Thoracic aorta (tissue), 2 donors: ENCODE measurements at regions not wholly inside any gene's neighbourhood (a gene's known extent, or its start where the extent isn't known, plus 50 kb on each side); places are given as distances from the start of the nearest gene placed in this dataset.
"Not testable (repeated sequence)": the region's sequence is repeated elsewhere in the genome, so short reads cannot be mapped to it uniquely, and the experiment has no call there.

ENCODE experiments used
- ATAC-seq: fragments of 150-250 bp; one replicate; pipeline ENCODE4 v1.8.0; 2017; ENCODE audit warnings: low read depth; ENCODE audit not compliant: insufficient number of reproducible peaks, low FRiP score
- DNase-seq: peaks from one replicate; pipeline ENCODE4 v3.0.0-alpha.2; 2020; ENCODE audit warnings: low spot score
- H3K27ac ChIP-seq, 2 donors: fragments of 200-600 bp; sonication (generic); 1 replicate in 1 of 2; 2 replicates in 1 of 2; pipeline ENCODE4 v1.5.1; 2016; ENCODE audit warnings: mild to moderate bottlenecking in 2 of 2, moderate library complexity in 2 of 2
- H3K27me3 ChIP-seq: fragments of 200-600 bp; sonication (generic); replicated peaks from 2 replicates; pipeline ENCODE4 v1.6.0; 2016; ENCODE audit warnings: mild to moderate bottlenecking; ENCODE audit not compliant: insufficient read depth
- H3K36me3 ChIP-seq: fragments of 200-600 bp; sonication (generic); one replicate; pipeline ENCODE4 v1.5.1; 2016
- H3K4me1 ChIP-seq, 2 donors: fragments of 200-600 bp; sonication (generic); 1 replicate in 1 of 2; 2 replicates in 1 of 2; pipeline versions ENCODE4 v1.5.1 to v1.6.0; 2016; ENCODE audit warnings: low read depth in 2 of 2, mild to moderate bottlenecking in 1 of 2; ENCODE audit not compliant: control insufficient read depth in 1 of 2
- H3K4me3 ChIP-seq: fragments of 200-600 bp; sonication (generic); 2 replicates; pipeline ENCODE4 v1.5.1; 2016; ENCODE audit warnings: mild to moderate bottlenecking
- H3K9me3 ChIP-seq: fragments of 200-600 bp; sonication (generic); 2 replicates; pipeline ENCODE4 v1.5.1; 2016
- TF ChIP-seq, protein P1 (sequence below): fragments of 200-600 bp; sonication (generic); IDR thresholded peaks from one replicate; pipeline ENCODE4 v1.5.1; 2019; ENCODE audit warnings: antibody characterized with exemption

DNA sequence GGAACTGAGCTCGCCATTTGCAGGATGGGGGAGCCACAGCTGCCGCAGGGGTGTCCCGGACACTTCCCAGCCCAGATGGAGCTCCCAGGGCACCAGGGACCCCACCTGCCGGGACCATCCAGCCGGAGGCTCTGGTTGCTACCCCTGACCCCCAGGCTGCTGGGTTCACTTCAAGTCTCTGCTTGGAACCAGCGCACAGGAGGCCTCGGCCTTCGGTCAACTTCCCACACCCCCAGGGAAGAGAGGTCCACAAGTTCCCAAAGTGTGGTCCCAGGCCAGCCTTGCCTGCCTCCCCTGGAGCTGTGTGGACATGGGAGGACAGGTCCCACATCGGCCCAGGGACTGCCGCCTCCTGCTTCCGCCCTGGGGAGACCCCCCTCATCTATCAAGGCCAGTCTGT lies 117.0 kb downstream of the TEX29 start:
- no peak overlapping the region for H3K27ac ChIP-seq
- H3K9me3 ChIP-seq, result no peaks in the 10 kb centered on the region
- TF ChIP-seq, protein P1, sequence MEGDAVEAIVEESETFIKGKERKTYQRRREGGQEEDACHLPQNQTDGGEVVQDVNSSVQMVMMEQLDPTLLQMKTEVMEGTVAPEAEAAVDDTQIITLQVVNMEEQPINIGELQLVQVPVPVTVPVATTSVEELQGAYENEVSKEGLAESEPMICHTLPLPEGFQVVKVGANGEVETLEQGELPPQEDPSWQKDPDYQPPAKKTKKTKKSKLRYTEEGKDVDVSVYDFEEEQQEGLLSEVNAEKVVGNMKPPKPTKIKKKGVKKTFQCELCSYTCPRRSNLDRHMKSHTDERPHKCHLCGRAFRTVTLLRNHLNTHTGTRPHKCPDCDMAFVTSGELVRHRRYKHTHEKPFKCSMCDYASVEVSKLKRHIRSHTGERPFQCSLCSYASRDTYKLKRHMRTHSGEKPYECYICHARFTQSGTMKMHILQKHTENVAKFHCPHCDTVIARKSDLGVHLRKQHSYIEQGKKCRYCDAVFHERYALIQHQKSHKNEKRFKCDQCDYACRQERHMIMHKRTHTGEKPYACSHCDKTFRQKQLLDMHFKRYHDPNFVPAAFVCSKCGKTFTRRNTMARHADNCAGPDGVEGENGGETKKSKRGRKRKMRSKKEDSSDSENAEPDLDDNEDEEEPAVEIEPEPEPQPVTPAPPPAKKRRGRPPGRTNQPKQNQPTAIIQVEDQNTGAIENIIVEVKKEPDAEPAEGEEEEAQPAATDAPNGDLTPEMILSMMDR, result no peak
- H3K4me3 ChIP-seq, result no peak overlapping the region
- no peaks in the 10 kb centered on the region for H3K36me3 ChIP-seq
- H3K27me3 ChIP-seq, result no peaks in the 10 kb centered on the region
- ATAC-seq, result no peak
- H3K4me1 ChIP-seq, result no peaks in the 10 kb centered on the region
- DNase-seq, result no peak

DNA sequence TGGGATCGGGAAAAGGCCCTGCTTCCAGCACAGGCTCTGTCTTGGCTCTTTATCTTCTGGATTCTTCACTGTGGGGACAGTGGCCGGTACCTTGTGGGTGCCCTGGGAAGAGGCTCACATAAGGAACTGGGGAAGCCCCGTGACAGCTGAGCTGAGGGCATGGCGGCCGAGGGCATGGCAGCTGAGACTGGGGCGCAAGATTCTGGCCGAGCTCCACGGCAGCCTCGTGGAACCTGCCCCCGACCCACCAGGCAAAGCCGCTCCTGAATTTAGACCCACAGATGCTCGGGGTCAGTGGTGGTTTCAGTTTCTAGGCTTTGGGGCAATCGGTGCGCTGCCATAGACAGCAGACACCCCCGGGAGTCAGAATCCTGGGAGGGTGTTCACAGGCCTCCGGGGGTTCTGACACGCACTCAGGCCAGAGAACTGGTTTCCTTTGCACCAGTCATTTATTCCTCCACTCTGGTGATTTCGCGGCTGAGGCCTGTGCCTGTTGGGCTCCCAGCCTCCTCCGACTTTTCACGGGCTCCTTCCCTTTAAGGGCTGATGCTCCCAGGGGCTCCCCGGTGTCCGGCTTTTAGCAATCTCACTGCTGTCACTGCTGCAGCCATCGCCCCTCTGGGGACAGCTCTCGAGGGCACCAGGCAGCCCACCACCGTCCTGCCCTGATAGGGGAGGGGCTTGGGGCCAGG lies 117.6 kb downstream of the TEX29 start:
- H3K36me3 ChIP-seq, result no peaks in the 10 kb centered on the region
- no peak overlapping the region for H3K4me3 ChIP-seq
- no peak overlapping the region for H3K27ac ChIP-seq
- no peaks in the 10 kb centered on the region for H3K9me3 ChIP-seq
- DNase-seq, result no peak
- TF ChIP-seq, protein P1, result no peak
- H3K27me3 ChIP-seq, result no peaks in the 10 kb centered on the region
- no peaks in the 10 kb centered on the region for H3K4me1 ChIP-seq
- ATAC-seq, result no peak

DNA sequence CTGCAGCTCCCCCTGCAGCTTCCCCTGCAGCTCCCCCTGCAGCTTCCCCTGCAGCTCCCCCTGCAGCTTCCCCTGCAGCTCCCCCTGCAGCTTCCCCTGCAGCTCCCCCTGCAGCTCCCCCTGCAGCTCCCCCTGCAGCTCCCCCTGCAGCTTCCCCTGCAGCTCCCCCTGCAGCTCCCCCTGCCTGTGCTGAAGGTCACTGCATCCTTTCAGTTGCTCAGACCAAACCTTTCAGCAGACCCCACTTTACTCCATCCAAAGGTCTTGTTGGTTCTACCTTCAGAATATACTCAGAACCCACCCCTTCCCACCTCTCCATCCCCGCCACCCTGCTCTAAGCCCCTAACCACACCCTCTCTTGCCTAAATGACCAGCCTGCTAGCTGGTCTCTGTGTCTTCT lies 120.0 kb downstream of the TEX29 start:
- not testable (repeated sequence) for H3K4me3 ChIP-seq, H3K27ac ChIP-seq, H3K27me3 ChIP-seq, DNase-seq, ATAC-seq, H3K4me1 ChIP-seq, H3K9me3 ChIP-seq, H3K36me3 ChIP-seq

DNA sequence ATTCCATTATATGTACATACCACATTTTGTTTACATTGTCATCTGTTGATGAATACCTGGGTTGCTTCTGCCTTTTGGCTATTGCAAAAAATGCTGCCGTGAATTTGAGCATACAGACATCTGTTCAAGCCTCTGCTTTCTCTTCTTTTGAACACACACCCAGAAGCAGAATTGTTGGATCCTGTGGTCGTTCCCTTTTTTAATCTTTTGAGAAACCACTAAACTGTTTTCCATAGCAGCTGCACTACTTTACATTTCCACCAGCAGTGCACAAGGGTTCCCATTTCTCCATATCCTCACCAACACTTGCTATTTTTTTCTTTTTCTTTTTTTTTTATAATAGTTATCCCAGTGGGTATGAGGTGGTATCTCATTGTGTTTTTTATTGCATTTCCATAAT lies 123.5 kb downstream of the TEX29 start:
- Histone ChIP-seq H3K27ac (no peak overlapping the region), H3K4me3 (no peak overlapping the region), H3K4me1 (no peaks in the 10 kb centered on the region), H3K9me3 (no peaks in the 10 kb centered on the region), H3K27me3 (no peaks in the 10 kb centered on the region), H3K36me3 (no peaks in the 10 kb centered on the region)
- TF ChIP-seq, protein P1, result no peak
- ATAC-seq, result no peak
- no peak for DNase-seq

DNA sequence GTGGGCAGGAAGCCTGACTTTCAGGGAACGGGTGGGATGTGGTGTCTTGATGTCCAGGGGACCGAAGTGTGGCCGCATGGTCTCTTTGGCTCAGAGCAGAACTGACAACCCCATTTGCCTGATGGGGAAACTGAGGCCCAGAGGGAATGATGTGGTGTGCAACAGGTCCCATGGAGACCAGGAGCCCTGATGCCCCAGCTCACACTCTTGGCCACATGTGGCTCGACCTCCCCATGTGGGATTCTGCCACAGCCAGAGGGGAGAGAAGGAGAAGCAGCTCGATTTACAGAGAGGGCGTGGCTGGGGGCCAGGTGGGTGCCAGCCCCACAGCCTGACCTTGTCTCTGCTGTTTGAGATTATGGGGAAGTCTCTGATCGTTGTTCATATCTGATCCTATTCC lies 128.1 kb downstream of the TEX29 start:
- Histone ChIP-seq H3K4me3 (no peak overlapping the region), H3K27me3 (no peaks in the 10 kb centered on the region), H3K27ac (no peak overlapping the region), H3K36me3 (no peaks in the 10 kb centered on the region), H3K9me3 (no peaks in the 10 kb centered on the region), H3K4me1 (no peaks in the 10 kb centered on the region)
- TF ChIP-seq, protein P1, result no peak
- ATAC-seq (no peak), DNase-seq (no peak)

DNA sequence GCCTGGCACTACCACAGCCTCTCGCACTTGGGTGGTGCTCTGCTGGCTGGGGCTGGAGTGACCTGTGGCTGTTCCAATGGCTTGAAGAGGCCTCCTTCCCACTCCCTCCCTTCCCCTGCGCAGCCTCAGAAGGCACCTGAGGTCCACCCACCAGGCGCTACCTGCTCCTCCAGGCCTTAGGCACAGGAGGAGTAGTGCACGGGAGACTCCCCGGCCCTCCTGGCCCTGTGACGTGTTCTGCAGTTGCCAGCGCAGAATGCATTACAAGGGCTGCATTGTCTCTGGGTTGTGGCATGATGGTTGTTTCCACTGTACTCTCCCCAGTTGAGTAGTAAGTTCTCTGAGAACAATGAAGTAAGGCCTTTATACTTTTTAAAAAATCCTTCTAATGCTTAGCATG lies 128.6 kb downstream of the TEX29 start:
- no peak for DNase-seq
- TF ChIP-seq, protein P1, result no peak
- Histone ChIP-seq H3K4me3 (no peak overlapping the region), H3K9me3 (no peaks in the 10 kb centered on the region), H3K4me1 (no peaks in the 10 kb centered on the region), H3K27me3 (no peaks in the 10 kb centered on the region), H3K27ac (no peak overlapping the region), H3K36me3 (no peaks in the 10 kb centered on the region)
- no peak for ATAC-seq
